ENCODE measurements at regions not wholly inside any gene's neighbourhood (a gene's known extent, or its start where the extent isn't known, plus 50 kb on each side); places are given as distances from the start of the nearest gene placed in this dataset.

- no peaks in the 10 kb centered on the region for H3K27me3 ChIP-seq (ENCODE audit: insufficient read depth, low read length, poor library complexity, severe bottlenecking)
- Mint-ChIP-seq H3K4me1 (peaks cover 0 to 4% (median 2%) of the 10 kb centered on the region in 3 donors), H3K27ac (no peak overlapping the region), H3K4me3 (no peak overlapping the region), H3K27me3 (peaks cover 4 to 29% of the 10 kb centered on the region in 2 donors), H3K36me3 (no peaks in the 10 kb centered on the region), H3K9me3 (peaks cover 0 to 6% (median 4%) of the 10 kb centered on the region in 5 donors)
- no peak for DNase-seq
- H3K36me3 ChIP-seq (ENCODE audit: insufficient read depth, low read length) = no peaks in the 10 kb centered on the region
- no peak overlapping the region for H3K4me3 ChIP-seq (ENCODE audit: low read length)
- H3K9me3 ChIP-seq (ENCODE audit: low read length) = no peaks in the 10 kb centered on the region
- CTCF ChIA-PET = no interaction called here
- H3K4me1 ChIP-seq (ENCODE audit: insufficient read depth, low read length) = no peaks in the 10 kb centered on the region
- no peak overlapping the region for H3K27ac ChIP-seq (ENCODE audit: low read depth, low read length)
- POLR2A ChIA-PET = no interaction called here
These were observed 644.1 kb downstream of the UTRN start for GRCh38 chr6:144929262-144929661.

- Mint-ChIP-seq H3K4me1 (peaks cover 0 to 4% (median 2%) of the 10 kb centered on the region in 3 donors), H3K27me3 (peaks cover 4 to 33% of the 10 kb centered on the region in 2 donors), H3K4me3 (no peak overlapping the region), H3K36me3 (peaks cover 0 to 2% (median 0%) of the 10 kb centered on the region in 3 donors), H3K27ac (no peak overlapping the region), H3K9me3 (peaks cover 4 to 9% (median 8%) of the 10 kb centered on the region in 5 donors)
- H3K36me3 ChIP-seq (ENCODE audit: insufficient read depth, low read length) = no peaks in the 10 kb centered on the region
- DNase-seq = peak in 2 of 5 donors; percentile 3 to 13
- no peaks in the 10 kb centered on the region for H3K4me1 ChIP-seq (ENCODE audit: insufficient read depth, low read length)
- H3K9me3 ChIP-seq (ENCODE audit: low read length) = no peaks in the 10 kb centered on the region
- no peaks in the 10 kb centered on the region for H3K27me3 ChIP-seq (ENCODE audit: insufficient read depth, low read length, poor library complexity, severe bottlenecking)
- CTCF ChIA-PET = interaction anchor here (1.2 kb wide), 1 partner anchor 349 kb away, joined by 3 read pairs; no protein-coding TSS in a partner anchor
- no peak overlapping the region for H3K27ac ChIP-seq (ENCODE audit: low read depth, low read length)
- H3K4me3 ChIP-seq (ENCODE audit: low read length) = no peak overlapping the region
- POLR2A ChIA-PET = no interaction called here
These were observed 646.3 kb downstream of the UTRN start for GRCh38 chr6:144931172-144932035.

GRCh38 chr6:144932621-144933020 is 647.5 kb downstream of the UTRN start:
- Histone ChIP-seq H3K27me3 (ENCODE audit: insufficient read depth, low read length, poor library complexity, severe bottlenecking) (no peaks in the 10 kb centered on the region), H3K36me3 (ENCODE audit: insufficient read depth, low read length) (no peaks in the 10 kb centered on the region), H3K9me3 (ENCODE audit: low read length) (no peaks in the 10 kb centered on the region), H3K27ac (ENCODE audit: low read depth, low read length) (no peak overlapping the region), H3K4me3 (ENCODE audit: low read length) (no peak overlapping the region), H3K4me1 (ENCODE audit: insufficient read depth, low read length) (no peaks in the 10 kb centered on the region)
- POLR2A ChIA-PET = no interaction called here
- H3K36me3 Mint-ChIP-seq = peaks cover 0 to 2% (median 0%) of the 10 kb centered on the region in 3 donors
- no peak overlapping the region for H3K27ac Mint-ChIP-seq
- no peak overlapping the region for H3K4me3 Mint-ChIP-seq
- H3K4me1 Mint-ChIP-seq = peaks cover 0 to 4% (median 2%) of the 10 kb centered on the region in 3 donors
- CTCF ChIA-PET = interaction anchor here (1.2 kb wide), 1 partner anchor 350 kb away, joined by 3 read pairs; no protein-coding TSS in a partner anchor
- peaks cover 4 to 33% of the 10 kb centered on the region in 2 donors for H3K27me3 Mint-ChIP-seq
- peaks cover 4 to 9% (median 8%) of the 10 kb centered on the region in 5 donors for H3K9me3 Mint-ChIP-seq
- DNase-seq = no peak

- H3K27me3 ChIP-seq (ENCODE audit: insufficient read depth, low read length, poor library complexity, severe bottlenecking) = no peaks in the 10 kb centered on the region
- H3K9me3 ChIP-seq (ENCODE audit: low read length) = no peaks in the 10 kb centered on the region
- no peak overlapping the region for H3K4me3 ChIP-seq (ENCODE audit: low read length)
- peaks cover 0 to 4% (median 2%) of the 10 kb centered on the region in 3 donors for H3K4me1 Mint-ChIP-seq
- no peak overlapping the region for H3K4me3 Mint-ChIP-seq
- DNase-seq = no peak
- H3K9me3 Mint-ChIP-seq = peaks cover 4 to 9% (median 8%) of the 10 kb centered on the region in 5 donors
- POLR2A ChIA-PET = no interaction called here
- no peaks in the 10 kb centered on the region for H3K36me3 ChIP-seq (ENCODE audit: insufficient read depth, low read length)
- H3K36me3 Mint-ChIP-seq = peaks cover 0 to 2% (median 0%) of the 10 kb centered on the region in 3 donors
- CTCF ChIA-PET = no interaction called here
- no peak overlapping the region for H3K27ac Mint-ChIP-seq
- H3K4me1 ChIP-seq (ENCODE audit: insufficient read depth, low read length) = no peaks in the 10 kb centered on the region
- H3K27me3 Mint-ChIP-seq = peaks cover 2 to 20% of the 10 kb centered on the region in 2 donors
- no peak overlapping the region for H3K27ac ChIP-seq (ENCODE audit: low read depth, low read length)
These were observed 650.0 kb downstream of the UTRN start for GRCh38 chr6:144935181-144935580.

DNA sequence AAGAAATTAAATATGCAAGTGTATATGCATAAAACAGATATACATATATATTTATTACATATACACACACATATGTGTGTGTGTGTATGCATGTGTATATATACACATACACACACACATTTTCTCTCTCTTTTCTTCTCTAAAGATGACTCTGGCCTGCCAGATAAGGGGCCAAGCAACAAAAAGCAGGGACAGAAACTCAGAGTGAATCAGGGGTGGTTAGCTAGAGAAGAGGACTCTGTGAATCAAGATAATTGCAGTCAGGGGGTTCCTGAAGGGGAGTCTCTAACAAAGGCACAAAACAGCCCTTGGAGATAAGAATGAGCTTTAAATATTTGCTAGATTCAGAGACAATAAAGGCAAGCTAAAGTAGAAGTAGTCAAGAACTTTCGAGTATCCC is 650.5 kb downstream of the UTRN start:
- ChIA-PET POLR2A (no interaction called here), CTCF (no interaction called here)
- peaks cover 0 to 2% (median 0%) of the 10 kb centered on the region in 3 donors for H3K36me3 Mint-ChIP-seq
- H3K4me1 ChIP-seq (ENCODE audit: insufficient read depth, low read length) = no peaks in the 10 kb centered on the region
- H3K9me3 ChIP-seq (ENCODE audit: low read length) = no peaks in the 10 kb centered on the region
- no peak overlapping the region for H3K4me3 ChIP-seq (ENCODE audit: low read length)
- peaks cover 4 to 9% (median 8%) of the 10 kb centered on the region in 5 donors for H3K9me3 Mint-ChIP-seq
- H3K27ac ChIP-seq (ENCODE audit: low read depth, low read length) = no peak overlapping the region
- no peak overlapping the region for H3K27ac Mint-ChIP-seq
- no peaks in the 10 kb centered on the region for H3K36me3 ChIP-seq (ENCODE audit: insufficient read depth, low read length)
- no peak overlapping the region for H3K4me3 Mint-ChIP-seq
- H3K27me3 ChIP-seq (ENCODE audit: insufficient read depth, low read length, poor library complexity, severe bottlenecking) = no peaks in the 10 kb centered on the region
- H3K27me3 Mint-ChIP-seq = peaks cover 2 to 19% of the 10 kb centered on the region in 2 donors
- no peak for DNase-seq
- peaks cover 0 to 4% (median 2%) of the 10 kb centered on the region in 3 donors for H3K4me1 Mint-ChIP-seq

DNA sequence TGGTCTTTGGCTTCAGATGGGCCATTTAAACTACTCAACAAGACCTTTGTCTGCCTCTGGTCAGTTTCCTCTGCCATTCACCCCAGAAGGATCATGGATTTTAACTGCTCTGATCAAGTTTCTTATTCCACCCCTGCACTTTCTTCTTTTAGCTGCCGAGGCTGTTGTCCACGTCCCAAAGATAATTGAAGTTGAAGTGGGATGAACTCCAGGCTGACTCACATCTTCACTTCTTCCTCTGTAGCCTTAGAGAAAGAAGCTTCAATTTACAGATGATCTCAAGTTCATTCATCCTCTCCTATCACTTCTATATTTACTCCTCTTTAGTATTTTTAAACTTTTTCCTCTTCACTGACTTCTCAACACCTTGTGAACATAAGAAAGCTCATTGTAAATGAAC is 651.6 kb downstream of the UTRN start:
- no peak for DNase-seq
- Histone ChIP-seq H3K4me1 (ENCODE audit: insufficient read depth, low read length) (no peaks in the 10 kb centered on the region), H3K27me3 (ENCODE audit: insufficient read depth, low read length, poor library complexity, severe bottlenecking) (no peaks in the 10 kb centered on the region), H3K4me3 (ENCODE audit: low read length) (no peak overlapping the region), H3K27ac (ENCODE audit: low read depth, low read length) (no peak overlapping the region), H3K9me3 (ENCODE audit: low read length) (no peaks in the 10 kb centered on the region), H3K36me3 (ENCODE audit: insufficient read depth, low read length) (no peaks in the 10 kb centered on the region)
- ChIA-PET POLR2A (no interaction called here), CTCF (no interaction called here)
- Mint-ChIP-seq H3K9me3 (peaks cover 4 to 9% (median 8%) of the 10 kb centered on the region in 5 donors), H3K4me1 (no peaks in the 10 kb centered on the region), H3K36me3 (peaks cover 0 to 2% (median 0%) of the 10 kb centered on the region in 3 donors), H3K4me3 (no peak overlapping the region), H3K27me3 (peaks cover 2 to 15% of the 10 kb centered on the region in 2 donors), H3K27ac (no peak overlapping the region)

DNA sequence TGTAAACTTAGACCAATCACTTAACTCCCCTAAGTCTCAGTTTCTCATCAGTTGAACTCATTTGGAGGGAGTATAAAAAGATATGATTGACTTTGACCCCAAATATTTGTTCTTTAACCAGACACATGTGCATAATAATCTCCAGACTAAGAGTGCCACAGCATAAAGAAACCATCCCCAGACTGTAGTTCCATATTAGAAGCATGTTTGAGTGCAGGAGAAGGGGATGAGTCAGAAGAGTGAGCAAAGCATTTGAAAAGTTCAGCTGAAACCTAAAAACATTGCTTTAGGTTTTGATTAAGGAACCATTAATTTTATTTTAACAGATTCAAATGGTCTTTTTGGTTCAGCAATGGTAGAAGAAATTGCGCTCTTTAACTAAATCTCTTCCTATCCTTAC is 654.8 kb downstream of the UTRN start:
- no peak for DNase-seq
- ChIA-PET CTCF (no interaction called here), POLR2A (no interaction called here)
- H3K4me1 Mint-ChIP-seq = no peaks in the 10 kb centered on the region
- H3K36me3 Mint-ChIP-seq = no peaks in the 10 kb centered on the region
- Histone ChIP-seq H3K36me3 (ENCODE audit: insufficient read depth, low read length) (no peaks in the 10 kb centered on the region), H3K4me3 (ENCODE audit: low read length) (no peak overlapping the region), H3K27me3 (ENCODE audit: insufficient read depth, low read length, poor library complexity, severe bottlenecking) (no peaks in the 10 kb centered on the region), H3K27ac (ENCODE audit: low read depth, low read length) (no peak overlapping the region), H3K4me1 (ENCODE audit: insufficient read depth, low read length) (no peaks in the 10 kb centered on the region), H3K9me3 (ENCODE audit: low read length) (no peaks in the 10 kb centered on the region)
- no peak overlapping the region for H3K27ac Mint-ChIP-seq
- H3K9me3 Mint-ChIP-seq = peaks cover 0 to 7% (median 0%) of the 10 kb centered on the region in 5 donors
- no peak overlapping the region for H3K4me3 Mint-ChIP-seq
- peaks cover 4 to 6% of the 10 kb centered on the region in 2 donors for H3K27me3 Mint-ChIP-seq

GRCh38 chr6:144944106-144944505 is 659.0 kb downstream of the UTRN start:
- no peaks in the 10 kb centered on the region for H3K36me3 ChIP-seq (ENCODE audit: insufficient read depth, low read length)
- POLR2A ChIA-PET = no interaction called here
- no peaks in the 10 kb centered on the region for H3K4me1 ChIP-seq (ENCODE audit: insufficient read depth, low read length)
- CTCF ChIA-PET = no interaction called here
- H3K4me1 Mint-ChIP-seq = no peaks in the 10 kb centered on the region
- no peak overlapping the region for H3K4me3 Mint-ChIP-seq
- no peaks in the 10 kb centered on the region for H3K9me3 ChIP-seq (ENCODE audit: low read length)
- H3K27me3 ChIP-seq (ENCODE audit: insufficient read depth, low read length, poor library complexity, severe bottlenecking) = no peaks in the 10 kb centered on the region
- H3K36me3 Mint-ChIP-seq = no peaks in the 10 kb centered on the region
- H3K4me3 ChIP-seq (ENCODE audit: low read length) = no peak overlapping the region
- peaks cover 4 to 17% of the 10 kb centered on the region in 2 donors for H3K27me3 Mint-ChIP-seq
- peaks cover 0 to 5% (median 0%) of the 10 kb centered on the region in 5 donors for H3K9me3 Mint-ChIP-seq
- DNase-seq = no peak
- no peak overlapping the region for H3K27ac Mint-ChIP-seq
- no peak overlapping the region for H3K27ac ChIP-seq (ENCODE audit: low read depth, low read length)

All from CD8-positive, alpha-beta memory T cell (primary cell).